Liver (tissue), 3 donors: ENCODE measurements at regions not wholly inside any gene's neighbourhood (a gene's known extent, or its start where the extent isn't known, plus 50 kb on each side); places are given as distances from the start of the nearest gene placed in this dataset.
A peak's percentile ranks its signal among the peaks of the same experiment; 100 is the strongest.
"Not testable (repeated sequence)": the region's sequence is repeated elsewhere in the genome, so short reads cannot be mapped to it uniquely, and the experiment has no call there.

Experiments used
- EGR1 ChIP-seq, 2 donors: IDR thresholded peaks; 2 replicates each; pipeline ENCODE4 v1.6.1; 2016 to 2018; ENCODE audit warnings: antibody characterized with exemption in 2 of 2, low read depth in 2 of 2
- FOXA1 ChIP-seq: IDR thresholded peaks from 2 replicates; pipeline ENCODE4 v1.6.1; 2016; ENCODE audit warnings: antibody characterized with exemption
- GABPA ChIP-seq, 2 donors: IDR thresholded peaks in 1 of 2; conservative IDR thresholded peaks in 1 of 2; 2 replicates each; pipeline ENCODE4 v1.6.1; 2016; ENCODE audit warnings: antibody characterized with exemption in 2 of 2, mild to moderate bottlenecking in 1 of 2, moderate library complexity in 1 of 2
- JUND ChIP-seq, 2 donors: IDR thresholded peaks; 2 replicates each; pipeline ENCODE4 v1.6.1; 2016; ENCODE audit warnings: antibody characterized with exemption in 2 of 2
- RAD21 ChIP-seq, 2 donors: IDR thresholded peaks; 2 replicates each; pipeline ENCODE4 v1.6.1; 2016; ENCODE audit warnings: antibody characterized with exemption in 2 of 2, mild to moderate bottlenecking in 2 of 2
- RXRA ChIP-seq, 2 donors: IDR thresholded peaks; 2 replicates each; pipeline ENCODE4 v1.6.1; 2017 to 2018; ENCODE audit warnings: antibody characterized with exemption in 2 of 2, mild to moderate bottlenecking in 1 of 2
- SP1 ChIP-seq: IDR thresholded peaks from 2 replicates; pipeline ENCODE4 v1.6.1; 2018; ENCODE audit warnings: antibody characterized with exemption, mild to moderate bottlenecking
- TAF1 ChIP-seq: conservative IDR thresholded peaks from 2 replicates; pipeline ENCODE4 v1.6.1; 2016; ENCODE audit warnings: antibody characterized with exemption, mild to moderate bottlenecking
- YY1 ChIP-seq: IDR thresholded peaks from 2 replicates; pipeline ENCODE4 v1.6.1; 2016; ENCODE audit warnings: antibody characterized with exemption, mild to moderate bottlenecking
- TF ChIP-seq, protein P1 (sequence below): IDR thresholded peaks from 2 replicates; pipeline ENCODE4 v1.6.1; 2016; ENCODE audit warnings: antibody characterized with exemption
- TF ChIP-seq, protein P2 (sequence below): fragments of 150-350 bp; IDR thresholded peaks from 2 replicates; pipeline ENCODE4 v1.5.1; 2017; ENCODE audit warnings: improper control_type of control experiment, low read depth, low read length; ENCODE audit not compliant: missing input control
- TF ChIP-seq, protein P3 (sequence below): IDR thresholded peaks from 2 replicates; pipeline ENCODE4 v1.6.1; 2016; ENCODE audit warnings: antibody characterized with exemption, mild to moderate bottlenecking
- TF ChIP-seq, protein P4 (sequence below): IDR thresholded peaks from 2 replicates; pipeline ENCODE4 v1.6.1; 2016; ENCODE audit warnings: antibody characterized with exemption
- TF ChIP-seq, protein P5 (sequence below): IDR thresholded peaks from 2 replicates; pipeline ENCODE4 v1.6.1; 2016; ENCODE audit warnings: antibody characterized with exemption
- donor health status: healthy.
- donor health status: healthy.

DNA sequence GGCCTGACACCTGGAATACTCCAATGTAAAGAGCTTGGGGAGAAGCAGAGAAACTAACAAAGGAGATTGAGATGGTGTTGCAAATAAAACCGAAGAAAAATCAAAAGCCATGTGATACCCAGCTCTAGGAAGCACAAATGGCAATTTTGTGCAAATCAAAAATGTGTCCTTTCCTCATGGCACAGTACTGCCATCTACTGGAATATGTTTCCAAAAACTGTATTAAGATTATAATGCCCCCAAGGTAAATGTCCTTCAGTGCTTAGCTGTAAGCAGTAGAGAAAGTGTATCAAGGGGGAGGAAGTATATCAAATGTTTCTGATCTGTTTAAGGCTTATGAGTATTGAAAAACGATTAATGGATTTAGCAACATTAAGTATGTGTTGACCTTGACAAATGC lies 620.3 kb downstream of the ZWINT start:
- TF ChIP-seq, protein P1, sequence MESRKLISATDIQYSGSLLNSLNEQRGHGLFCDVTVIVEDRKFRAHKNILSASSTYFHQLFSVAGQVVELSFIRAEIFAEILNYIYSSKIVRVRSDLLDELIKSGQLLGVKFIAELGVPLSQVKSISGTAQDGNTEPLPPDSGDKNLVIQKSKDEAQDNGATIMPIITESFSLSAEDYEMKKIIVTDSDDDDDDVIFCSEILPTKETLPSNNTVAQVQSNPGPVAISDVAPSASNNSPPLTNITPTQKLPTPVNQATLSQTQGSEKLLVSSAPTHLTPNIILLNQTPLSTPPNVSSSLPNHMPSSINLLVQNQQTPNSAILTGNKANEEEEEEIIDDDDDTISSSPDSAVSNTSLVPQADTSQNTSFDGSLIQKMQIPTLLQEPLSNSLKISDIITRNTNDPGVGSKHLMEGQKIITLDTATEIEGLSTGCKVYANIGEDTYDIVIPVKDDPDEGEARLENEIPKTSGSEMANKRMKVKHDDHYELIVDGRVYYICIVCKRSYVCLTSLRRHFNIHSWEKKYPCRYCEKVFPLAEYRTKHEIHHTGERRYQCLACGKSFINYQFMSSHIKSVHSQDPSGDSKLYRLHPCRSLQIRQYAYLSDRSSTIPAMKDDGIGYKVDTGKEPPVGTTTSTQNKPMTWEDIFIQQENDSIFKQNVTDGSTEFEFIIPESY = not testable (repeated sequence)
- TF ChIP-seq, protein P2, sequence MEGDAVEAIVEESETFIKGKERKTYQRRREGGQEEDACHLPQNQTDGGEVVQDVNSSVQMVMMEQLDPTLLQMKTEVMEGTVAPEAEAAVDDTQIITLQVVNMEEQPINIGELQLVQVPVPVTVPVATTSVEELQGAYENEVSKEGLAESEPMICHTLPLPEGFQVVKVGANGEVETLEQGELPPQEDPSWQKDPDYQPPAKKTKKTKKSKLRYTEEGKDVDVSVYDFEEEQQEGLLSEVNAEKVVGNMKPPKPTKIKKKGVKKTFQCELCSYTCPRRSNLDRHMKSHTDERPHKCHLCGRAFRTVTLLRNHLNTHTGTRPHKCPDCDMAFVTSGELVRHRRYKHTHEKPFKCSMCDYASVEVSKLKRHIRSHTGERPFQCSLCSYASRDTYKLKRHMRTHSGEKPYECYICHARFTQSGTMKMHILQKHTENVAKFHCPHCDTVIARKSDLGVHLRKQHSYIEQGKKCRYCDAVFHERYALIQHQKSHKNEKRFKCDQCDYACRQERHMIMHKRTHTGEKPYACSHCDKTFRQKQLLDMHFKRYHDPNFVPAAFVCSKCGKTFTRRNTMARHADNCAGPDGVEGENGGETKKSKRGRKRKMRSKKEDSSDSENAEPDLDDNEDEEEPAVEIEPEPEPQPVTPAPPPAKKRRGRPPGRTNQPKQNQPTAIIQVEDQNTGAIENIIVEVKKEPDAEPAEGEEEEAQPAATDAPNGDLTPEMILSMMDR = peak; percentile 28
- TF ChIP-seq, protein P3, sequence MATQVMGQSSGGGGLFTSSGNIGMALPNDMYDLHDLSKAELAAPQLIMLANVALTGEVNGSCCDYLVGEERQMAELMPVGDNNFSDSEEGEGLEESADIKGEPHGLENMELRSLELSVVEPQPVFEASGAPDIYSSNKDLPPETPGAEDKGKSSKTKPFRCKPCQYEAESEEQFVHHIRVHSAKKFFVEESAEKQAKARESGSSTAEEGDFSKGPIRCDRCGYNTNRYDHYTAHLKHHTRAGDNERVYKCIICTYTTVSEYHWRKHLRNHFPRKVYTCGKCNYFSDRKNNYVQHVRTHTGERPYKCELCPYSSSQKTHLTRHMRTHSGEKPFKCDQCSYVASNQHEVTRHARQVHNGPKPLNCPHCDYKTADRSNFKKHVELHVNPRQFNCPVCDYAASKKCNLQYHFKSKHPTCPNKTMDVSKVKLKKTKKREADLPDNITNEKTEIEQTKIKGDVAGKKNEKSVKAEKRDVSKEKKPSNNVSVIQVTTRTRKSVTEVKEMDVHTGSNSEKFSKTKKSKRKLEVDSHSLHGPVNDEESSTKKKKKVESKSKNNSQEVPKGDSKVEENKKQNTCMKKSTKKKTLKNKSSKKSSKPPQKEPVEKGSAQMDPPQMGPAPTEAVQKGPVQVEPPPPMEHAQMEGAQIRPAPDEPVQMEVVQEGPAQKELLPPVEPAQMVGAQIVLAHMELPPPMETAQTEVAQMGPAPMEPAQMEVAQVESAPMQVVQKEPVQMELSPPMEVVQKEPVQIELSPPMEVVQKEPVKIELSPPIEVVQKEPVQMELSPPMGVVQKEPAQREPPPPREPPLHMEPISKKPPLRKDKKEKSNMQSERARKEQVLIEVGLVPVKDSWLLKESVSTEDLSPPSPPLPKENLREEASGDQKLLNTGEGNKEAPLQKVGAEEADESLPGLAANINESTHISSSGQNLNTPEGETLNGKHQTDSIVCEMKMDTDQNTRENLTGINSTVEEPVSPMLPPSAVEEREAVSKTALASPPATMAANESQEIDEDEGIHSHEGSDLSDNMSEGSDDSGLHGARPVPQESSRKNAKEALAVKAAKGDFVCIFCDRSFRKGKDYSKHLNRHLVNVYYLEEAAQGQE = not testable (repeated sequence)
- TF ChIP-seq, protein P4, sequence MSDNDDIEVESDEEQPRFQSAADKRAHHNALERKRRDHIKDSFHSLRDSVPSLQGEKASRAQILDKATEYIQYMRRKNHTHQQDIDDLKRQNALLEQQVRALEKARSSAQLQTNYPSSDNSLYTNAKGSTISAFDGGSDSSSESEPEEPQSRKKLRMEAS = not testable (repeated sequence)
- peak; percentile 62 to 72 for TF ChIP-seq RAD21 (IDR thresholded peaks at IDR 0.05)
- TF ChIP-seq, protein P5, sequence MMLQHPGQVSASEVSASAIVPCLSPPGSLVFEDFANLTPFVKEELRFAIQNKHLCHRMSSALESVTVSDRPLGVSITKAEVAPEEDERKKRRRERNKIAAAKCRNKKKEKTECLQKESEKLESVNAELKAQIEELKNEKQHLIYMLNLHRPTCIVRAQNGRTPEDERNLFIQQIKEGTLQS = not testable (repeated sequence)
- not testable (repeated sequence) for TF ChIP-seq GABPA (IDR thresholded peaks at IDR 0.05 in 1 of 2, conservative IDR thresholded peaks at IDR 0.05 in 1 of 2); YY1; FOXA1; JUND (IDR thresholded peaks at IDR 0.05); TAF1; EGR1 (IDR thresholded peaks at IDR 0.05; ENCODE audit: low read depth in 2 of 2); SP1; RXRA (IDR thresholded peaks at IDR 0.05)
